OCI-LY1 (cell line): ENCODE measurements at regions not wholly inside any gene's neighbourhood (a gene's known extent, or its start where the extent isn't known, plus 50 kb on each side); places are given as distances from the start of the nearest gene placed in this dataset.
A peak's percentile ranks its signal among the peaks of the same experiment; 100 is the strongest.

Experiments
- H2AFZ ChIP-seq: fragments of 200-600 bp; sonication (generic), shearing (Covaris generic); 2 replicates; pipeline ENCODE4 v1.6.0; 2014; ENCODE audit warnings: antibody characterized with exemption, mild to moderate bottlenecking, low read length
- H3F3A ChIP-seq: fragments of 200-600 bp; sonication (generic), shearing (Covaris generic); 2 replicates; pipeline ENCODE4 v1.6.0; 2014; ENCODE audit warnings: mild to moderate bottlenecking, antibody characterized with exemption, low read length, moderate library complexity; ENCODE audit not compliant: insufficient read depth
- H3K27ac ChIP-seq: fragments of 200-600 bp; sonication (generic); 2 replicates; pipeline ENCODE4 v1.5.1; 2014; ENCODE audit warnings: low read length, mixed run types, mild to moderate bottlenecking, low read depth; ENCODE audit not compliant: poor library complexity, severe bottlenecking
- H3K27me3 ChIP-seq: fragments of 200-600 bp; sonication (generic); 2 replicates; pipeline ENCODE4 v1.6.0; 2014; ENCODE audit warnings: antibody characterized with exemption, mild to moderate bottlenecking, low read length, moderate library complexity; ENCODE audit not compliant: insufficient read depth
- H3K36me3 ChIP-seq: fragments of 200-600 bp; sonication (generic); 2 replicates; pipeline ENCODE4 v1.6.1; 2014; ENCODE audit warnings: mild to moderate bottlenecking, antibody characterized with exemption, low read length, moderate library complexity, mixed read lengths; ENCODE audit not compliant: insufficient read depth
- H3K4me1 ChIP-seq: fragments of 200-600 bp; sonication (generic); 2 replicates; pipeline ENCODE4 v1.5.1; 2014; ENCODE audit warnings: mild to moderate bottlenecking, low read length, moderate library complexity; ENCODE audit not compliant: insufficient read depth, severe bottlenecking
- H3K4me2 ChIP-seq: fragments of 200-600 bp; sonication (generic), shearing (Covaris generic); 2 replicates; pipeline ENCODE4 v1.6.1; 2014; ENCODE audit warnings: low read length
- H3K4me3 ChIP-seq: fragments of 200-600 bp; sonication (generic); 2 replicates; pipeline ENCODE4 v1.5.1; 2014; ENCODE audit warnings: low read length, low read depth, mild to moderate bottlenecking, mixed read lengths; ENCODE audit not compliant: poor library complexity, severe bottlenecking
- H3K79me2 ChIP-seq: fragments of 200-600 bp; shearing (Covaris generic); 2 replicates; pipeline ENCODE4 v1.6.1; 2016; ENCODE audit warnings: mixed run types, low read length, mixed read lengths; ENCODE audit not compliant: insufficient read depth
- H3K9ac ChIP-seq: fragments of 200-600 bp; sonication (generic), shearing (Covaris generic); 2 replicates; pipeline ENCODE4 v1.6.1; 2014; ENCODE audit warnings: mild to moderate bottlenecking, low read length, mixed read lengths
- H3K9me2 ChIP-seq: fragments of 200-600 bp; sonication (generic), shearing (Covaris generic); 2 replicates; pipeline ENCODE4 v1.6.1; 2014; ENCODE audit warnings: low read depth, mild to moderate bottlenecking, low read length, mixed read lengths
- H3K9me3 ChIP-seq: fragments of 200-600 bp; shearing (Covaris generic); 2 replicates; pipeline ENCODE4 v1.6.1; 2014; ENCODE audit warnings: low read length, mixed read lengths
- H4K20me1 ChIP-seq: fragments of 200-600 bp; sonication (generic), shearing (Covaris generic); 2 replicates; pipeline ENCODE4 v1.6.0; 2016; ENCODE audit warnings: mild to moderate bottlenecking, low read length; ENCODE audit not compliant: insufficient read depth
- EZH2 ChIP-seq: fragments of 200-600 bp; sonication (generic), shearing (Covaris generic); IDR thresholded peaks from 2 replicates; pipeline ENCODE4 v1.8.0; 2017; ENCODE audit warnings: borderline replicate concordance, mixed run types, mild to moderate bottlenecking, antibody characterized with exemption, low read length, moderate library complexity, mixed read lengths
- TF ChIP-seq, protein P1 (sequence below): fragments of 200-600 bp; sonication (generic), shearing (Covaris generic); IDR thresholded peaks from 2 replicates; pipeline ENCODE4 v1.5.1; 2017; ENCODE audit warnings: mild to moderate bottlenecking, antibody characterized with exemption, low read length, moderate library complexity, mixed read lengths

DNA sequence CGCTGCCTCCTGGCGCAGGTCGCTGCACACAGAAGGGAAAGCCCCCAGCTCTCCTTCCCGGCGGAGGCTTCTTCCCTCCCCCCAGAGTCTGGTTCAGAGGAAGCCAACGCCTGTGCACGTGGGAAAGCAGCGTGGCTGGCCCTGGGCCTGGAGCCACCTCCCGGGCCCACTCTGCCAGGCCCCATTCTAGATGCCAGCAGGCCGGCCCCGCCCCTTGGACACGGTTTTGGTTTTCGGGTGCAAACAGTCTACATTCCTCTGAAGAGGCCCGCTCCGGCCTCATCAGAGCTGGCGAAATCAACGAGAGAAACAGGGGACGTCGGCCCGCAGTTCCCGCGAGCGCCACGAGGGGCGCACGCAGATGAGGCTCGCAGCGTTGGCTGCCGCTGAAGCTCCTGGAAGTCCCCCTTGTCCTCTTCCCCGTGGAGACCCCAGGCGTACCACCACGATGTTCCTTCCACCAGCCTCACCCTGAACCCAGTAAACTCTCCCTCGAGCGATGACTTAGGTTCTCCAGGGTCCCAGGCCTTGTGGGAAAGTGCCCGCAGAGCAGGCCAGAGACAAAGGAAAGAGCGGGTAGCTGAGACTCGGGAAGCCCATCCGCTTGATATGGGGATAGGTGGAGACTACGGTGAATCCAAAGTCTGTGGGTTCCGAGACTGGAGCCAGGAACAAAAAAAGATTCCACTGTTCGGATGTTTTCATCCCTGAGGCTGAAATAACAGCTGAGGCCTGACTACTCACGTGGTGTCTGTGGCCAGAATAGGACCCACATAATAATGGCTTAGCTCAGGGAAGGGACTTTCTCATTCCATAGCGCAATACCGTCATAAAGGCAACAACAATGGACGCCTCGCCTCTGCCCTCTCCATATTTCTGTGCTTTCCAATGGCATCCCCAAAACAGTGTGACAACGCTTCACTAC, 64.2 kb downstream of the KLF4 start:
- Histone ChIP-seq H3K27ac (no peak overlapping the region), H2AFZ (no peak overlapping the region), H3K4me1 (no peaks in the 10 kb centered on the region), H3K79me2 (no peaks in the 10 kb centered on the region), H3K27me3 (no peaks in the 10 kb centered on the region), H3K4me3 (no peak overlapping the region), H3K9me2 (no peaks in the 10 kb centered on the region), H3K36me3 (no peaks in the 10 kb centered on the region), H3K9ac (no peak overlapping the region), H4K20me1 (no peaks in the 10 kb centered on the region), H3K9me3 (no peaks in the 10 kb centered on the region), H3K4me2 (peak overlapping the region; percentile 1; the same call in 1 of the 2 replicates), H3F3A (no peaks in the 10 kb centered on the region)
- TF ChIP-seq, protein P1, sequence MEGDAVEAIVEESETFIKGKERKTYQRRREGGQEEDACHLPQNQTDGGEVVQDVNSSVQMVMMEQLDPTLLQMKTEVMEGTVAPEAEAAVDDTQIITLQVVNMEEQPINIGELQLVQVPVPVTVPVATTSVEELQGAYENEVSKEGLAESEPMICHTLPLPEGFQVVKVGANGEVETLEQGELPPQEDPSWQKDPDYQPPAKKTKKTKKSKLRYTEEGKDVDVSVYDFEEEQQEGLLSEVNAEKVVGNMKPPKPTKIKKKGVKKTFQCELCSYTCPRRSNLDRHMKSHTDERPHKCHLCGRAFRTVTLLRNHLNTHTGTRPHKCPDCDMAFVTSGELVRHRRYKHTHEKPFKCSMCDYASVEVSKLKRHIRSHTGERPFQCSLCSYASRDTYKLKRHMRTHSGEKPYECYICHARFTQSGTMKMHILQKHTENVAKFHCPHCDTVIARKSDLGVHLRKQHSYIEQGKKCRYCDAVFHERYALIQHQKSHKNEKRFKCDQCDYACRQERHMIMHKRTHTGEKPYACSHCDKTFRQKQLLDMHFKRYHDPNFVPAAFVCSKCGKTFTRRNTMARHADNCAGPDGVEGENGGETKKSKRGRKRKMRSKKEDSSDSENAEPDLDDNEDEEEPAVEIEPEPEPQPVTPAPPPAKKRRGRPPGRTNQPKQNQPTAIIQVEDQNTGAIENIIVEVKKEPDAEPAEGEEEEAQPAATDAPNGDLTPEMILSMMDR = peak; percentile 85
- no peak for TF ChIP-seq EZH2

GRCh38 chr9:107423540-107423939, 66.0 kb downstream of the KLF4 start:
- H3K9me3 ChIP-seq = no peaks in the 10 kb centered on the region
- H3K4me3 ChIP-seq = no peak overlapping the region
- no peak overlapping the region for H3K27ac ChIP-seq
- H2AFZ ChIP-seq = no peak overlapping the region
- H3K4me1 ChIP-seq = no peaks in the 10 kb centered on the region
- no peak overlapping the region for H3K4me2 ChIP-seq
- H4K20me1 ChIP-seq = no peaks in the 10 kb centered on the region
- H3K9ac ChIP-seq = no peak overlapping the region
- H3F3A ChIP-seq = no peaks in the 10 kb centered on the region
- TF ChIP-seq, protein P1 = no peak
- TF ChIP-seq EZH2 = no peak
- no peaks in the 10 kb centered on the region for H3K36me3 ChIP-seq
- H3K9me2 ChIP-seq = no peaks in the 10 kb centered on the region
- no peaks in the 10 kb centered on the region for H3K27me3 ChIP-seq
- no peaks in the 10 kb centered on the region for H3K79me2 ChIP-seq

GRCh38 chr9:107422189-107423185, 67.1 kb downstream of the KLF4 start:
- Histone ChIP-seq H3K9ac (no peak overlapping the region), H3F3A (no peaks in the 10 kb centered on the region), H3K4me3 (no peak overlapping the region), H3K9me2 (no peaks in the 10 kb centered on the region), H3K9me3 (no peaks in the 10 kb centered on the region), H4K20me1 (no peaks in the 10 kb centered on the region), H3K27ac (no peak overlapping the region), H3K4me1 (no peaks in the 10 kb centered on the region), H3K4me2 (no peak overlapping the region), H2AFZ (no peak overlapping the region), H3K79me2 (no peaks in the 10 kb centered on the region), H3K36me3 (no peaks in the 10 kb centered on the region), H3K27me3 (no peaks in the 10 kb centered on the region)
- TF ChIP-seq, protein P1 = peak; percentile 61
- no peak for TF ChIP-seq EZH2
